BLaER1 (cell line): ENCODE measurements at regions not wholly inside any gene's neighbourhood (a gene's known extent, or its start where the extent isn't known, plus 50 kb on each side); places are given as distances from the start of the nearest gene placed in this dataset.

Source experiments
- H3K27ac ChIP-seq: shearing (Covaris generic); formaldehyde crosslinking; 2 replicates; pipeline ENCODE4 v1.8.1; 2022
- H3K27me3 ChIP-seq: shearing (Covaris generic); formaldehyde crosslinking; 2 replicates; pipeline ENCODE4 v1.8.1; 2022
- H3K36me3 ChIP-seq: shearing (Covaris generic); formaldehyde crosslinking; 2 replicates; pipeline ENCODE4 v1.8.1; 2022
- H3K4me1 ChIP-seq: shearing (Covaris generic); formaldehyde crosslinking; 2 replicates; pipeline ENCODE4 v1.8.1; 2022
- H3K4me2 ChIP-seq: shearing (Covaris generic); formaldehyde crosslinking; 2 replicates; pipeline ENCODE4 v1.8.1; 2022
- H3K4me3 ChIP-seq: shearing (Covaris generic); formaldehyde crosslinking; 2 replicates; pipeline ENCODE4 v1.8.1; 2022
- H3K9ac ChIP-seq: shearing (Covaris generic); formaldehyde crosslinking; 2 replicates; pipeline ENCODE4 v1.8.1; 2022
- H3K9me3 ChIP-seq: shearing (Covaris generic); formaldehyde crosslinking; 2 replicates; pipeline ENCODE4 v1.8.1; 2022
- H4K20me1 ChIP-seq: shearing (Covaris generic); formaldehyde crosslinking; 2 replicates; pipeline ENCODE4 v1.8.1; 2022
- Cebpa-rat ChIP-seq: shearing (Covaris generic); IDR thresholded peaks from 2 replicates; pipeline ENCODE4 v1.8.1; 2022

DNA sequence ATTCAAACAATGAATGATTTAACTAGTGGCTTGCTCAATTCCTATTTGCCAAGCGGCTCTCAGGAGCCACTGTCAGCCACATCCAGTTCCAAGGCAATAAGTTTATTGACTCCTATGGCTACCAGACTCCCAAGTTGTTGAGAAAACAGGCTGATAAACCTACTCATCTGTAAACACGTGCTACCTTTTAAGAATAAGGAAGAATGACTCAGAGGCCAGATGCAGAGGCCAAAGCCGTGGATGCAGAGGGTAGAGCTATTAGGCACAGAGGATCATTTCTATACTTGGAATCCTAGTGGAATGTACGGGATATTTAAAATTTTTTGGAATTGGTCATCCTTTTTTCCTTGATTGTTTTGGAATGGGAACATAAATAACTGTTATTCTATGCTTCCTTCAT is 1921.1 kb downstream of the OLFM4 start:
- no peaks in the 10 kb centered on the region for H3K4me1 ChIP-seq
- no peak overlapping the region for H3K4me3 ChIP-seq
- no peak overlapping the region for H3K9ac ChIP-seq
- no peak overlapping the region for H3K27ac ChIP-seq
- no peak for TF ChIP-seq Cebpa-rat
- H4K20me1 ChIP-seq, result no peaks in the 10 kb centered on the region
- no peaks in the 10 kb centered on the region for H3K27me3 ChIP-seq
- no peaks in the 10 kb centered on the region for H3K9me3 ChIP-seq
- no peaks in the 10 kb centered on the region for H3K36me3 ChIP-seq
- no peak overlapping the region for H3K4me2 ChIP-seq

DNA sequence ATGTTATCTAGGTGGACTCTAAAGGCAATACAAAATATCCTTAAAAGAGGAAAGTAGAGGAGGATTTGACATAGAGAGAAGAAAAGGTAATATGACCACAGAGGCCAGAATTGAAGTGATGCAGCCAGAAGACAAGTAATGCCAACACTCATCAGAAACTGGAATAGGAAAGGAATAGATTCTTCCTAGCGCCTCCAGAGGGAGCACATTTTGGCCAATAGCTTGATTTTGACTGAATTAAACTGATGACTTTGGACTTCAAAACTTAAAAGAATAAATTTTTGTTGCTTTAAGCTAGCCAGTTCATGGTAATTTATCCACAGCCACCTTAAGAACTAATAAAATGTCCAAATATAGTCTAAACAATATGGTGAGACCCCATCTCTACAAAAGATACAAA is 1921.9 kb downstream of the OLFM4 start:
- no peaks in the 10 kb centered on the region for H3K9me3 ChIP-seq
- no peaks in the 10 kb centered on the region for H4K20me1 ChIP-seq
- H3K4me3 ChIP-seq, result no peak overlapping the region
- H3K4me1 ChIP-seq, result no peaks in the 10 kb centered on the region
- no peaks in the 10 kb centered on the region for H3K36me3 ChIP-seq
- no peaks in the 10 kb centered on the region for H3K27me3 ChIP-seq
- no peak overlapping the region for H3K9ac ChIP-seq
- H3K4me2 ChIP-seq, result no peak overlapping the region
- TF ChIP-seq Cebpa-rat, result no peak
- no peak overlapping the region for H3K27ac ChIP-seq

DNA sequence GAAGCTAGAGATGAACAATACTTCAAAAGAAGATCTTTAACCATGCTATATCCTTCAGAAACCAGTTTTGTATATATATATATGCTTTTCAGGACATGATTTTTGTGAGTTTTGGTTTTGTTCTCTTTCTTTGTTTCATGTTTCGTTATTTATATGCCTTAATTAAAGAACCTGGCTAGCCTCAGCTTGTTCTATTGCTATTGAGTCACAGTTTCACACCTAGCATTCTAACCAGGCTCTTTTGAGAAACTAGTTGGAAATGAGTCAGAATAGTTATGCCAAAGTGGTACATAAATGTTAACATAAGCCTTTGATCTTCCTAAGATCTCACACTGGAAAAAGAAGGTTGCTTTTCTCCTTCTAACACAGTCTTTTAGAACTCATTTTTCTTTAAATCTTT is 1925.2 kb downstream of the OLFM4 start:
- no peak overlapping the region for H3K9ac ChIP-seq
- H3K36me3 ChIP-seq, result no peaks in the 10 kb centered on the region
- H4K20me1 ChIP-seq, result no peaks in the 10 kb centered on the region
- H3K9me3 ChIP-seq, result peaks cover 4% of the 10 kb centered on the region; the same call in 1 of the 2 replicates
- H3K27ac ChIP-seq, result no peak overlapping the region
- no peaks in the 10 kb centered on the region for H3K27me3 ChIP-seq
- no peak overlapping the region for H3K4me2 ChIP-seq
- TF ChIP-seq Cebpa-rat, result no peak
- H3K4me1 ChIP-seq, result no peaks in the 10 kb centered on the region
- no peak overlapping the region for H3K4me3 ChIP-seq

DNA sequence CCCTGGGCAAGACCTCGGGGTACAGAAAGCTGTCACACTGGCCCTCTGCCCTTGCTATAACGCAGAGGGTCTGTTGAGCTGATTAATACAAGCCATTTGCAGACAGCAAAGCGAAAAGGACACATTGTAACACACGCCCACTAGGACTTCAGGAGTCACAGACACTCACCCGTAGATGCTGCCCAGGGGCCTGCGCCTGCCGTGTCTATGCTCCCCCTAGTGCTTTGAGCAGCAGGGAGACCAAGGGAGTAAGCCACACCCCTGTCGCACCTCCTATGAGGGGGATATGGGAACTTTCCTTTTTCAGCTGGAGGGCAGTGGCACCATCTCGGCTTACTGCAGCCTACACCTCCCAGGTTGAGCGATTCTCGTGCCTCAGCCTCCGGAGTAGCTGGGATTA is 1930.2 kb downstream of the OLFM4 start:
- Histone ChIP-seq H3K9ac (no peak overlapping the region), H3K4me3 (no peak overlapping the region), H3K4me1 (no peaks in the 10 kb centered on the region), H4K20me1 (no peaks in the 10 kb centered on the region), H3K27ac (no peak overlapping the region), H3K9me3 (peaks cover 19% of the 10 kb centered on the region; the same call in 1 of the 2 replicates), H3K27me3 (no peaks in the 10 kb centered on the region), H3K4me2 (no peak overlapping the region), H3K36me3 (no peaks in the 10 kb centered on the region)
- no peak for TF ChIP-seq Cebpa-rat

DNA sequence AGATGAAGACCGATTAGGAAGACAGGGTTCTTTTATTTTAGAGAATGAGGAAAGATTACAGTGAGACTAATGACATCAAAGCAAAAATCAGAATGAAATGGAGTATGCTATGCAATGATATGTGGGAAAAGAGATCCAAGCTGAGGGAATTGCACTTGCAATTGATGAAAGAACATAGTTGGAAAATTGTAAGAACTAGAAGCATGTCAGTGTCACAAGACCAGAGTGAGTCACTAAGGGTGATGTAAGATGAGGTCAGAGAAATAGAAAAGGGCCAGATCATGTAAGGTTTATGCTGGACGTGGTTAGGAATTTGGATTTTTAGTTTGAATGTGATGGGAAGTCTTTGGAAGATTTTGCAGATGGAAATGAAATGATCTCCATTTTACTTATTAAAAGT is 1937.3 kb downstream of the OLFM4 start:
- Histone ChIP-seq H3K4me3 (no peak overlapping the region), H3K9ac (no peak overlapping the region), H4K20me1 (no peaks in the 10 kb centered on the region), H3K4me2 (no peak overlapping the region), H3K9me3 (0 out of 2 replicates have a peak, but pooled peaks cover 9% of the 10 kb centered on the region), H3K27ac (no peak overlapping the region), H3K27me3 (no peaks in the 10 kb centered on the region), H3K36me3 (no peaks in the 10 kb centered on the region), H3K4me1 (no peaks in the 10 kb centered on the region)
- TF ChIP-seq Cebpa-rat, result no peak

DNA sequence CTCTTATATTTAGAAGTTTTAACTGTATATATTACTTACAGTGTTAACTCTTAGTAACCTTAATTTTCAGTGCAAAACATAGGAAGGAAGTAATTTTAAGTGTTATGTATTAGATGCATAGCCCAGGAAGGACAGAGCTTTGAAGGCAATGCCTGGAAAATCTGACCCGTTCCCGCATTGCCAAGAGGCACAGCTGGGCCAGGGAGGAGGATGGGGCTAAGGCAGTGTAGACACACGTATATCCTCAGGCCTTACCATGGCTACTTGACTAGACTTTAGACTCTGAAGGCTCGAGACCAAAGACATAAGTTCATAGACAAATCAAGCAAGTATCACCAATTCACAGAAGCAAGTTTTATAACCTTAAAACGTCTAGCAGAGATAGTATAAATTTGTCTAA is 1944.2 kb downstream of the OLFM4 start:
- no peak overlapping the region for H3K9ac ChIP-seq
- no peaks in the 10 kb centered on the region for H3K27me3 ChIP-seq
- TF ChIP-seq Cebpa-rat, result no peak
- no peaks in the 10 kb centered on the region for H3K36me3 ChIP-seq
- H4K20me1 ChIP-seq, result no peaks in the 10 kb centered on the region
- no peak overlapping the region for H3K4me3 ChIP-seq
- no peaks in the 10 kb centered on the region for H3K4me1 ChIP-seq
- H3K4me2 ChIP-seq, result no peak overlapping the region
- no peak overlapping the region for H3K27ac ChIP-seq
- no peaks in the 10 kb centered on the region for H3K9me3 ChIP-seq

DNA sequence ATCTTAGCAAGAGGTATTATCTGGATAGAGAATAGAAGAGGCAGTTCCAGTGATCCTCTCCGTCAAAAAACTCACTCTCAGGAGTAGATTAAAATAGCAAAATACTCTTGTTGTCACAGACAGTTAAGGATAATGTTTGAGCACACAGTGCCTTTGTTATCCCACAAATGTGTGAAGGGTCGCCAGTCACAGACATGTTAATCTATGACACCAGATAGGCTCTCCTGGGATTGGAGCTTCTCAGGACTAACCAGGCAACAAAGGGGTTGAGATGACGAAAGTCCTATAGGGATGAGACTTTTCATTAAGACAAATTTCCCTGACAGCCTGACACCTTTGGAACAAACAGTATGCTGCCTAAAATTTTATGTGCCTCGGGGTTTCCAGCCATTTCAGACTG is 1947.1 kb downstream of the OLFM4 start:
- H3K36me3 ChIP-seq, result no peaks in the 10 kb centered on the region
- H3K4me2 ChIP-seq, result no peak overlapping the region
- no peak overlapping the region for H3K27ac ChIP-seq
- no peak overlapping the region for H3K4me3 ChIP-seq
- H3K9ac ChIP-seq, result no peak overlapping the region
- peaks cover 10% of the 10 kb centered on the region for H3K4me1 ChIP-seq
- no peaks in the 10 kb centered on the region for H3K9me3 ChIP-seq
- no peak for TF ChIP-seq Cebpa-rat
- no peaks in the 10 kb centered on the region for H4K20me1 ChIP-seq
- no peaks in the 10 kb centered on the region for H3K27me3 ChIP-seq

DNA sequence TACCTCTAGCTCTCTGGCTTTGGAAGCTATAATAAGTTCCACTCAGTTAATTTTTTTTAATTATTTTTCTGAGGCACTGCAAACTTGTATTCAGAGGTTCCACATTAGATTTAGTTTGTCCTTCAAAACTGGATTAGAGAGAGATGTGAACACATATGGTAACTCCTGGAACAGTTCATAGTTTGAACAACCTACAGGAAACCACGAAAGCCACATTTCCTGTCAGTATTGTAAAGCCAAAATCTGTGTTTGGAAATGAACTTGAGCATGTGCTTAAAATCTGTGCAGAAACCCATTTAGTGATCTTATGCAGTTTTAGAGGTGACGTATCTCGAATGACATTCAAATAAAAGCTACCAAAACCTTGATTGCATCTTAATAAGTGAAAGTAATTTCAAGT is 1952.0 kb downstream of the OLFM4 start:
- H3K4me2 ChIP-seq, result peak overlapping the region; percentile 55
- H3K27ac ChIP-seq, result no peak overlapping the region

DNA sequence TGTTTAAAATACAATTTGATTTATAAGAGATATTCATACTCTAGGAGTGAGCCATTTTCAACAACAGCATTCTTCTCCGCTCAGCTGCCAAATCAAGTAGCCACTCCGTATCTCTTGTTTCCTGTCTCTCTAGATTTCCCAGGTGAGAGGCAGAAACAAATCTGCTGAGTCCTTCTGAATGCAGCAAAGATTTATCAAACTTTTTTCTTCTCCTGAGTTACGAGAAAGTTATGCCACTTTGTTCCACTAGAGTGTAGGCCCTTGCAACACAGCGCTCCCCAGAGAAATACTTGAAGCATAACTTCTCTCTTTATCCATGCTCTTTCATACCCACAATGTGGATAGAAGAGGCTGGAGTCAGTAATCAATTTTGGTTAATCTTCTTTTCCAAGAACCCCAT is 1960.8 kb downstream of the OLFM4 start:
- no peak overlapping the region for H3K27ac ChIP-seq
- no peaks in the 10 kb centered on the region for H3K27me3 ChIP-seq
- no peak for TF ChIP-seq Cebpa-rat
- H3K9me3 ChIP-seq, result no peaks in the 10 kb centered on the region
- H4K20me1 ChIP-seq, result no peaks in the 10 kb centered on the region
- no peak overlapping the region for H3K4me3 ChIP-seq
- peaks cover 17% of the 10 kb centered on the region for H3K4me1 ChIP-seq
- no peaks in the 10 kb centered on the region for H3K36me3 ChIP-seq
- no peak overlapping the region for H3K4me2 ChIP-seq
- no peak overlapping the region for H3K9ac ChIP-seq

More for the DNA sequence above, 1952.0 kb downstream of the OLFM4 start:
- H3K27me3 ChIP-seq, result no peaks in the 10 kb centered on the region
- H3K4me1 ChIP-seq, result peaks cover 28% of the 10 kb centered on the region
- H3K4me3 ChIP-seq, result no peak overlapping the region
- no peaks in the 10 kb centered on the region for H3K36me3 ChIP-seq
- no peak for TF ChIP-seq Cebpa-rat
- H4K20me1 ChIP-seq, result no peaks in the 10 kb centered on the region
- no peaks in the 10 kb centered on the region for H3K9me3 ChIP-seq
- no peak overlapping the region for H3K9ac ChIP-seq

DNA sequence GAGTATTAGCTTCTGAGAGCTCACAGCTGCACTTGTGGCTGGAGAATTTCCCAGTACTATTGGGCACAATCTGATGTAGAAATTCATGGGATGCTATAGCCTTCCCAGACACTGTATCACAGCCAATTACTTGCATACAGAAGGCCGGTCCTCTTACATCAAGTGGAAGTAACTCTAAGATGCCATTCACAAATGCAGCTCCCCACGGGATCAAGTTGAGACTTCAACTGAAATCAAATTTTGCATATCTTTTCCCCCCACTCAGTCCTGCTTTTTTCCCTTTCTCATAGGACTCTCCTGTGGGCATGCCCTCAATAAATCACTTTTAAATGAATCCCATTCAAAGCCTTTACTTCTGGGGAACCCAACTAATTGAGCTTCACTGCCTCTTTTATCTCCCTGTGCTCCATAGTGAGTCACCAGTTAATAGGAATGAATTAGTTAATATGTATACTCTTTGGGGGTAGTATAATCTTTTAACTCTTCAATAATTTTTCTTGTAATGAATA is 1970.8 kb downstream of the OLFM4 start:
- no peaks in the 10 kb centered on the region for H3K27me3 ChIP-seq
- no peak overlapping the region for H3K27ac ChIP-seq
- no peak overlapping the region for H3K9ac ChIP-seq
- H4K20me1 ChIP-seq, result no peaks in the 10 kb centered on the region
- H3K4me3 ChIP-seq, result no peak overlapping the region
- no peak overlapping the region for H3K4me2 ChIP-seq
- no peak for TF ChIP-seq Cebpa-rat
- H3K4me1 ChIP-seq, result peaks cover under 1% of the 10 kb centered on the region; the same call in 1 of the 2 replicates
- no peaks in the 10 kb centered on the region for H3K36me3 ChIP-seq
- H3K9me3 ChIP-seq, result peaks cover 7% of the 10 kb centered on the region

DNA sequence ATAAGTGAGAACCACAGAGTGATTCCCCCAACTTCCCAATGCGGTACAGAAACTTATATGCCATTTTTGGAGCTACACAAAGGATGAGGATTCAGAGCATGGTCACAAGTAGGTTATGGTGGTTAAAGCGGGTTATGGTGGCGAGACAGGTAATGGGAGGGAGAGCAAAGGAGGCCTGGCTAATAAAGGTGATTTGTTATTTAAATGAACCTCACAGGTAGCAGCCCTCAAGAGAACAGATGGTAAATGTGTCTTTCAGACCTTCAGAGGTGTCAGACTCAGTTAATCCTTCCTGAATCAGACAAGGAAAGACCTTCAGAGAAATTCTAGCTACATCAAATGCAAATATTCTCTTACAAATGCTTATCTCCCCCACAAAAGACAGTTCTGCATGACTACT is 1971.4 kb downstream of the OLFM4 start:
- no peaks in the 10 kb centered on the region for H3K36me3 ChIP-seq
- peaks cover 7% of the 10 kb centered on the region for H3K9me3 ChIP-seq
- no peak overlapping the region for H3K4me2 ChIP-seq
- H3K4me1 ChIP-seq, result no peaks in the 10 kb centered on the region
- H3K27ac ChIP-seq, result no peak overlapping the region
- TF ChIP-seq Cebpa-rat, result no peak
- no peak overlapping the region for H3K9ac ChIP-seq
- H4K20me1 ChIP-seq, result no peaks in the 10 kb centered on the region
- no peak overlapping the region for H3K4me3 ChIP-seq
- H3K27me3 ChIP-seq, result no peaks in the 10 kb centered on the region
